ENCODE measurements at regions not wholly inside any gene's neighbourhood (a gene's known extent, or its start where the extent isn't known, plus 50 kb on each side); places are given as distances from the start of the nearest gene placed in this dataset.

GRCh38 chr12:107464644-107465043, 221.0 kb upstream of the PWP1 start:
- Histone ChIP-seq H3K4me1 (ENCODE audit: insufficient read depth) (peaks cover 12% of the 10 kb centered on the region), H3K4me2 (no peak overlapping the region), H3K9me2 (ENCODE audit: insufficient read depth) (peaks cover 11% of the 10 kb centered on the region), H3K27me3 (ENCODE audit: insufficient read depth) (no peaks in the 10 kb centered on the region), H3F3A (replicated peaks; ENCODE audit: low read depth) (no peaks in the 10 kb centered on the region), H3K36me3 (ENCODE audit: insufficient read depth) (no peaks in the 10 kb centered on the region), H2AFZ (no peak overlapping the region), H4K20me1 (replicated peaks; ENCODE audit: insufficient read depth) (no peaks in the 10 kb centered on the region), H3K79me2 (replicated peaks; ENCODE audit: insufficient read depth) (no peaks in the 10 kb centered on the region), H3K4me3 (no peak overlapping the region), H3K27ac (ENCODE audit: low read depth) (no peak overlapping the region)
- Mint-ChIP-seq H3K9me3 (no peaks in the 10 kb centered on the region), H3K27me3 (ENCODE audit: insufficient read depth, low read depth, poor library complexity) (peaks cover 3% of the 10 kb centered on the region), H3K36me3 (ENCODE audit: low read depth) (no peaks in the 10 kb centered on the region), H3K4me3 (no peak overlapping the region), H3K4me1 (peaks cover 29% of the 10 kb centered on the region), H3K27ac (no peak overlapping the region)
- TF ChIP-seq CREB1 (CRISPR knock-in tag; IDR thresholded peaks at IDR 0.05; ENCODE audit: low read depth) (no peak), ZNF114 (CRISPR knock-in tag; IDR thresholded peaks at IDR 0.05) (no peak), ZNF331 (CRISPR knock-in tag; IDR thresholded peaks at IDR 0.05; ENCODE audit: low read depth) (no peak), EZH2phosphoT487 (IDR thresholded peaks at IDR 0.05; ENCODE audit: unreplicated experiment) (no peak), REST (IDR thresholded peaks at IDR 0.05; ENCODE audit: unreplicated experiment) (no peak), JUNB (IDR thresholded peaks at IDR 0.05; ENCODE audit: unreplicated experiment) (no peak), POLR2AphosphoS5 (IDR thresholded peaks at IDR 0.05; ENCODE audit: low read depth) (no peak), STAT1 (IDR thresholded peaks at IDR 0.05; ENCODE audit: unreplicated experiment) (no peak)
- TF ChIP-seq, protein P1, sequence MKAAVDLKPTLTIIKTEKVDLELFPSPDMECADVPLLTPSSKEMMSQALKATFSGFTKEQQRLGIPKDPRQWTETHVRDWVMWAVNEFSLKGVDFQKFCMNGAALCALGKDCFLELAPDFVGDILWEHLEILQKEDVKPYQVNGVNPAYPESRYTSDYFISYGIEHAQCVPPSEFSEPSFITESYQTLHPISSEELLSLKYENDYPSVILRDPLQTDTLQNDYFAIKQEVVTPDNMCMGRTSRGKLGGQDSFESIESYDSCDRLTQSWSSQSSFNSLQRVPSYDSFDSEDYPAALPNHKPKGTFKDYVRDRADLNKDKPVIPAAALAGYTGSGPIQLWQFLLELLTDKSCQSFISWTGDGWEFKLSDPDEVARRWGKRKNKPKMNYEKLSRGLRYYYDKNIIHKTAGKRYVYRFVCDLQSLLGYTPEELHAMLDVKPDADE (IDR thresholded peaks at IDR 0.05), result no peak
- TF ChIP-seq, protein P2, sequence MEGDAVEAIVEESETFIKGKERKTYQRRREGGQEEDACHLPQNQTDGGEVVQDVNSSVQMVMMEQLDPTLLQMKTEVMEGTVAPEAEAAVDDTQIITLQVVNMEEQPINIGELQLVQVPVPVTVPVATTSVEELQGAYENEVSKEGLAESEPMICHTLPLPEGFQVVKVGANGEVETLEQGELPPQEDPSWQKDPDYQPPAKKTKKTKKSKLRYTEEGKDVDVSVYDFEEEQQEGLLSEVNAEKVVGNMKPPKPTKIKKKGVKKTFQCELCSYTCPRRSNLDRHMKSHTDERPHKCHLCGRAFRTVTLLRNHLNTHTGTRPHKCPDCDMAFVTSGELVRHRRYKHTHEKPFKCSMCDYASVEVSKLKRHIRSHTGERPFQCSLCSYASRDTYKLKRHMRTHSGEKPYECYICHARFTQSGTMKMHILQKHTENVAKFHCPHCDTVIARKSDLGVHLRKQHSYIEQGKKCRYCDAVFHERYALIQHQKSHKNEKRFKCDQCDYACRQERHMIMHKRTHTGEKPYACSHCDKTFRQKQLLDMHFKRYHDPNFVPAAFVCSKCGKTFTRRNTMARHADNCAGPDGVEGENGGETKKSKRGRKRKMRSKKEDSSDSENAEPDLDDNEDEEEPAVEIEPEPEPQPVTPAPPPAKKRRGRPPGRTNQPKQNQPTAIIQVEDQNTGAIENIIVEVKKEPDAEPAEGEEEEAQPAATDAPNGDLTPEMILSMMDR (conservative IDR thresholded peaks at IDR 0.05; ENCODE audit: low read depth in 2 of 2), result no peak
- TF ChIP-seq, protein P3, sequence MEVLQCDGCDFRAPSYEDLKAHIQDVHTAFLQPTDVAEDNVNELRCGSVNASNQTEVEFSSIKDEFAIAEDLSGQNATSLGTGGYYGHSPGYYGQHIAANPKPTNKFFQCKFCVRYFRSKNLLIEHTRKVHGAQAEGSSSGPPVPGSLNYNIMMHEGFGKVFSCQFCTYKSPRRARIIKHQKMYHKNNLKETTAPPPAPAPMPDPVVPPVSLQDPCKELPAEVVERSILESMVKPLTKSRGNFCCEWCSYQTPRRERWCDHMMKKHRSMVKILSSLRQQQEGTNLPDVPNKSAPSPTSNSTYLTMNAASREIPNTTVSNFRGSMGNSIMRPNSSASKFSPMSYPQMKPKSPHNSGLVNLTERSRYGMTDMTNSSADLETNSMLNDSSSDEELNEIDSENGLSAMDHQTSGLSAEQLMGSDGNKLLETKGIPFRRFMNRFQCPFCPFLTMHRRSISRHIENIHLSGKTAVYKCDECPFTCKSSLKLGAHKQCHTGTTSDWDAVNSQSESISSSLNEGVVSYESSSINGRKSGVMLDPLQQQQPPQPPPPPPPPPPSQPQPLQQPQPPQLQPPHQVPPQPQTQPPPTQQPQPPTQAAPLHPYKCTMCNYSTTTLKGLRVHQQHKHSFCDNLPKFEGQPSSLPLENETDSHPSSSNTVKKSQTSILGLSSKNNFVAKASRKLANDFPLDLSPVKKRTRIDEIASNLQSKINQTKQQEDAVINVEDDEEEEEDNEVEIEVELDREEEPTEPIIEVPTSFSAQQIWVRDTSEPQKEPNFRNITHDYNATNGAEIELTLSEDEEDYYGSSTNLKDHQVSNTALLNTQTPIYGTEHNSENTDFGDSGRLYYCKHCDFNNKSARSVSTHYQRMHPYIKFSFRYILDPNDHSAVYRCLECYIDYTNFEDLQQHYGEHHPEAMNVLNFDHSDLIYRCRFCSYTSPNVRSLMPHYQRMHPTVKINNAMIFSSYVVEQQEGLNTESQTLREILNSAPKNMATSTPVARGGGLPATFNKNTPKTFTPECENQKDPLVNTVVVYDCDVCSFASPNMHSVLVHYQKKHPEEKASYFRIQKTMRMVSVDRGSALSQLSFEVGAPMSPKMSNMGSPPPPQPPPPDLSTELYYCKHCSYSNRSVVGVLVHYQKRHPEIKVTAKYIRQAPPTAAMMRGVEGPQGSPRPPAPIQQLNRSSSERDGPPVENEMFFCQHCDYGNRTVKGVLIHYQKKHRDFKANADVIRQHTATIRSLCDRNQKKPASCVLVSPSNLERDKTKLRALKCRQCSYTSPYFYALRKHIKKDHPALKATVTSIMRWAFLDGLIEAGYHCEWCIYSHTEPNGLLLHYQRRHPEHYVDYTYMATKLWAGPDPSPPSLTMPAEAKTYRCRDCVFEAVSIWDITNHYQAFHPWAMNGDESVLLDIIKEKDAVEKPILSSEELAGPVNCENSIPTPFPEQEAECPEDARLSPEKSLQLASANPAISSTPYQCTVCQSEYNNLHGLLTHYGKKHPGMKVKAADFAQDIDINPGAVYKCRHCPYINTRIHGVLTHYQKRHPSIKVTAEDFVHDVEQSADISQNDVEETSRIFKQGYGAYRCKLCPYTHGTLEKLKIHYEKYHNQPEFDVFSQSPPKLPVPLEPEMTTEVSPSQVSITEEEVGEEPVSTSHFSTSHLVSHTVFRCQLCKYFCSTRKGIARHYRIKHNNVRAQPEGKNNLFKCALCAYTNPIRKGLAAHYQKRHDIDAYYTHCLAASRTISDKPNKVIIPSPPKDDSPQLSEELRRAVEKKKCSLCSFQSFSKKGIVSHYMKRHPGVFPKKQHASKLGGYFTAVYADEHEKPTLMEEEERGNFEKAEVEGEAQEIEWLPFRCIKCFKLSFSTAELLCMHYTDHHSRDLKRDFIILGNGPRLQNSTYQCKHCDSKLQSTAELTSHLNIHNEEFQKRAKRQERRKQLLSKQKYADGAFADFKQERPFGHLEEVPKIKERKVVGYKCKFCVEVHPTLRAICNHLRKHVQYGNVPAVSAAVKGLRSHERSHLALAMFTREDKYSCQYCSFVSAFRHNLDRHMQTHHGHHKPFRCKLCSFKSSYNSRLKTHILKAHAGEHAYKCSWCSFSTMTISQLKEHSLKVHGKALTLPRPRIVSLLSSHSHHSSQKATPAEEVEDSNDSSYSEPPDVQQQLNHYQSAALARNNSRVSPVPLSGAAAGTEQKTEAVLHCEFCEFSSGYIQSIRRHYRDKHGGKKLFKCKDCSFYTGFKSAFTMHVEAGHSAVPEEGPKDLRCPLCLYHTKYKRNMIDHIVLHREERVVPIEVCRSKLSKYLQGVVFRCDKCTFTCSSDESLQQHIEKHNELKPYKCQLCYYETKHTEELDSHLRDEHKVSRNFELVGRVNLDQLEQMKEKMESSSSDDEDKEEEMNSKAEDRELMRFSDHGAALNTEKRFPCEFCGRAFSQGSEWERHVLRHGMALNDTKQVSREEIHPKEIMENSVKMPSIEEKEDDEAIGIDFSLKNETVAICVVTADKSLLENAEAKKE (CRISPR knock-in tag; IDR thresholded peaks at IDR 0.05), result no peak
- DNase-seq (ENCODE audit: low spot score) (no peak), ATAC-seq (no peak)

All from GM23338 (cell line).